ENCODE measurements at regions not wholly inside any gene's neighbourhood (a gene's known extent, or its start where the extent isn't known, plus 50 kb on each side); places are given as distances from the start of the nearest gene placed in this dataset.

- no peaks in the 10 kb centered on the region for H3K79me2 ChIP-seq (ENCODE audit: control insufficient read depth, insufficient read depth, low read length)
- H3K9me1 ChIP-seq (ENCODE audit: control insufficient read depth, extremely low read depth, insufficient read depth, low read length) = no peaks in the 10 kb centered on the region
- H3K9ac ChIP-seq (ENCODE audit: control insufficient read depth, extremely low read depth, insufficient read depth, low read length) = no peak overlapping the region
- DNase-seq (ENCODE audit: low read depth, low spot score) (no peak), FAIRE-seq (no peak)
- no peak overlapping the region for H2AFZ ChIP-seq (ENCODE audit: control insufficient read depth, low read length)
- H4K20me1 ChIP-seq (ENCODE audit: control insufficient read depth, extremely low read depth, insufficient read depth, low read length) = no peaks in the 10 kb centered on the region
- no peak overlapping the region for H3K4me3 ChIP-seq (ENCODE audit: control insufficient read depth in 2 of 3, extremely low read depth in 1 of 3, insufficient read depth in 2 of 3, low read depth in 1 of 3, low read length in 3 of 3)
- H3K36me3 ChIP-seq (ENCODE audit: control insufficient read depth in 2 of 2, extremely low read depth in 1 of 2, insufficient read depth in 2 of 2, low read length in 2 of 2) = no peaks in the 10 kb centered on the region
- dilution Hi-C loops (cut with MboI; ENCODE audit: extremely low pct_ligation_motif_present, low sequenced_read_pairs) = no loop called here
- H3K4me2 ChIP-seq (ENCODE audit: control insufficient read depth, extremely low read depth, insufficient read depth, low read depth, low read length) = no peak overlapping the region
- H3K27me3 ChIP-seq (ENCODE audit: control insufficient read depth, extremely low read depth, insufficient read depth, low read length) = no peaks in the 10 kb centered on the region
- no peaks in the 10 kb centered on the region for H3K4me1 ChIP-seq (ENCODE audit: control insufficient read depth, extremely low read depth, insufficient read depth, low read length)
- TF ChIP-seq CTCF (optimal IDR thresholded peaks at IDR 0.05 in 1 of 3, IDR thresholded peaks at IDR 0.05 in 1 of 3, conservative IDR thresholded peaks at IDR 0.05 in 1 of 3; ENCODE audit: extremely low read depth in 1 of 3, insufficient read depth in 2 of 3, low read length in 3 of 3) (no peak), EZH2 (IDR thresholded peaks at IDR 0.05; ENCODE audit: low read length) (no peak)
- no peak overlapping the region for H3K27ac ChIP-seq (ENCODE audit: control insufficient read depth, insufficient read depth, low read length)
- H3K9me3 ChIP-seq (ENCODE audit: control insufficient read depth, low read depth, low read length) = no peaks in the 10 kb centered on the region
Observed at GRCh38 chr12:98121963-98122362, 393.4 kb upstream of the TMPO start.

- Histone ChIP-seq H3K4me2 (ENCODE audit: control insufficient read depth, extremely low read depth, insufficient read depth, low read depth, low read length) (no peak overlapping the region), H3K79me2 (ENCODE audit: control insufficient read depth, insufficient read depth, low read length) (no peaks in the 10 kb centered on the region), H3K27ac (ENCODE audit: control insufficient read depth, insufficient read depth, low read length) (no peak overlapping the region), H3K4me3 (ENCODE audit: control insufficient read depth in 2 of 3, extremely low read depth in 1 of 3, insufficient read depth in 2 of 3, low read depth in 1 of 3, low read length in 3 of 3) (no peak overlapping the region), H2AFZ (ENCODE audit: control insufficient read depth, low read length) (no peak overlapping the region), H3K36me3 (ENCODE audit: control insufficient read depth in 2 of 2, extremely low read depth in 1 of 2, insufficient read depth in 2 of 2, low read length in 2 of 2) (no peaks in the 10 kb centered on the region), H3K9ac (ENCODE audit: control insufficient read depth, extremely low read depth, insufficient read depth, low read length) (no peak overlapping the region), H3K9me1 (ENCODE audit: control insufficient read depth, extremely low read depth, insufficient read depth, low read length) (no peaks in the 10 kb centered on the region), H3K9me3 (ENCODE audit: control insufficient read depth, low read depth, low read length) (no peaks in the 10 kb centered on the region), H4K20me1 (ENCODE audit: control insufficient read depth, extremely low read depth, insufficient read depth, low read length) (no peaks in the 10 kb centered on the region), H3K27me3 (ENCODE audit: control insufficient read depth, extremely low read depth, insufficient read depth, low read length) (no peaks in the 10 kb centered on the region), H3K4me1 (ENCODE audit: control insufficient read depth, extremely low read depth, insufficient read depth, low read length) (no peaks in the 10 kb centered on the region)
- DNase-seq (ENCODE audit: low read depth, low spot score) (no peak), FAIRE-seq (no peak)
- dilution Hi-C loops (cut with MboI; ENCODE audit: extremely low pct_ligation_motif_present, low sequenced_read_pairs) = no loop called here
- TF ChIP-seq CTCF (optimal IDR thresholded peaks at IDR 0.05 in 1 of 3, IDR thresholded peaks at IDR 0.05 in 1 of 3, conservative IDR thresholded peaks at IDR 0.05 in 1 of 3; ENCODE audit: extremely low read depth in 1 of 3, insufficient read depth in 2 of 3, low read length in 3 of 3) (no peak), EZH2 (IDR thresholded peaks at IDR 0.05; ENCODE audit: low read length) (no peak)
Observed at GRCh38 chr12:98123021-98123461, 392.3 kb upstream of the TMPO start.

All from keratinocyte (primary cell).